HG03196 (cell line): ENCODE measurements at regions not wholly inside any gene's neighbourhood (a gene's known extent, or its start where the extent isn't known, plus 50 kb on each side); places are given as distances from the start of the nearest gene placed in this dataset.

ENCODE experiments used
- ATAC-seq: cut with Tn5 transposase; IDR thresholded peaks from one replicate; pipeline ENCODE4 v1.9.1; 2021; ENCODE audit not compliant: unreplicated experiment

- ATAC-seq, result no peak
Measured at GRCh38 chr11:92644595-92645445, 324.6 kb upstream of the MTNR1B start.

GRCh38 chr11:92651159-92651558 is 318.3 kb upstream of the MTNR1B start:
- ATAC-seq, result no peak

GRCh38 chr11:92653454-92653853 is 316.0 kb upstream of the MTNR1B start:
- no peak for ATAC-seq

DNA sequence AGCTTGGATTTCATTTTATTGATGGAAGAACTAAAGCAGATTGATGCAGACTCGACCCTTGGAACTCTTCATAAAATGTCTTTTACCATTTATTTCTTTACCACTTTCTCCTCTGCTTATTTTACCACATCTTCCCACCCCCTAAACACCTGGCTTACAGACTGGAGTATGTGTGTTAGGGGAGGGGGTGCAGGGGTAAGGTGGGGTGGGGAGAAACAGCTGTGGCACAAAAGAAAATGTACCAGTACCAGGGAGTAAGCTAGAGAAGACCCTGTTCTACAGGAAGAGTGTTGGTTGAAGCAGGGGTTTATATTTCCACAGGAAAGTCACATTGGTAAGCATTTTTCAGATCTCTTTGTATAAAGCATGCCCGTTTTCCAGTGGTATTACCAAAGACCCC is 312.7 kb upstream of the MTNR1B start:
- no peak for ATAC-seq

GRCh38 chr11:92657226-92657625 is 312.2 kb upstream of the MTNR1B start:
- no peak for ATAC-seq

DNA sequence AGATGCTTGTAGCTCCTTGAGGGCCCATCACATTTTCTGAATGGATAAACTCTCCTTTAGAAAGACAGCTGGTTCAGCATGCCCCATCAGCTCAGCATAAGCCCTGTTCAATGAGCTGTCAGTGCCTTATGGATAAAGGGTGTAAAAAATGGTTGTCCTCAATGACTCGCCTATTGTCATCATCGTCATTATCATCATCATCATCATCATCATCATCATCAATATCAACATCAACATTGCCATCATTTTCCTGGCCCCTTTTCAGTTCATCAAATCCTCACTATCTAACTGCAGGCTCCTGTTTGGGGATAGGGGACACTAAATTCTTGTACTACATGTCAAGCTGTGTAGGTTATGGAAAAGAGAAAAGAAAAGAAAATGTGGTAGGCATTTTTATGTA is 310.7 kb upstream of the MTNR1B start:
- ATAC-seq, result no peak

- ATAC-seq, result no peak
Measured at GRCh38 chr11:92659793-92660192, 309.7 kb upstream of the MTNR1B start.

DNA sequence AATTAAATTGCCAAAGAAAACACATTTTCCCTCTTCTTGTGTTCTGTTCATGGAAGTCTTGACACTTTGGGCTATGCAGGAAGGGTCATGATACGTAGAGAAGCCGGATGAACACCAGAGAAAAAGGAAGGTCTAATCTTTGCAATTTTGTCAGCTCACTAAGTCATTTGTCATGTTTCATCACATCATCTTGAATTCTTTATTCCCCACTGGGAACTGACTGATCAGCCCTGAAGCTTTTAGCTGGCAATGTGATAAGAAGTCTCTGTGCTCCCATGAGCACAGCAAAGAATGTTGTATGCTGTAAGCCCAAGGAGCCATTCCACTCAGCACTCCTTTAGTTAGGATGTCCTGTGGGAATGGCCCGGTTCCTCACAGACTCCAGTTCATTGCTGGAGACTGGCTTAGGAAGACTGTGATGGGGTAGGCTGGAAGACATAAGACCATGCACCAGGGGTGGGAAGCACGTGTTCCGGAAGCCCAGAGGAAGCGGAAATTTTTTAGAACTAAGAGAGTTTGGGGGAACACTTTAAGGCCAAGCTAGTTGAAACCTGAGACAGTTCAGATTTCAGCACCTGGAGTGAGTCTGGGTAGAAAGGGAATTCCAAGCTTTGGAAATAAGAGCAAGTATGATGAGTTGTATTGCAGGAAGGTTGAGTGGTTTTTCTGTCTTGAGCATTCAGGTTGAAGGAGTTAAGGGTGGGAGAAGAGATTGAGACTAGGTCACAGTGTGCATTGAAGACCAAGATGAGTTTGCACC is 306.7 kb upstream of the MTNR1B start:
- no peak for ATAC-seq

GRCh38 chr11:92663539-92663938 is 305.9 kb upstream of the MTNR1B start:
- no peak for ATAC-seq

- ATAC-seq, result no peak
Measured at GRCh38 chr11:92667486-92668152, 301.8 kb upstream of the MTNR1B start.

DNA sequence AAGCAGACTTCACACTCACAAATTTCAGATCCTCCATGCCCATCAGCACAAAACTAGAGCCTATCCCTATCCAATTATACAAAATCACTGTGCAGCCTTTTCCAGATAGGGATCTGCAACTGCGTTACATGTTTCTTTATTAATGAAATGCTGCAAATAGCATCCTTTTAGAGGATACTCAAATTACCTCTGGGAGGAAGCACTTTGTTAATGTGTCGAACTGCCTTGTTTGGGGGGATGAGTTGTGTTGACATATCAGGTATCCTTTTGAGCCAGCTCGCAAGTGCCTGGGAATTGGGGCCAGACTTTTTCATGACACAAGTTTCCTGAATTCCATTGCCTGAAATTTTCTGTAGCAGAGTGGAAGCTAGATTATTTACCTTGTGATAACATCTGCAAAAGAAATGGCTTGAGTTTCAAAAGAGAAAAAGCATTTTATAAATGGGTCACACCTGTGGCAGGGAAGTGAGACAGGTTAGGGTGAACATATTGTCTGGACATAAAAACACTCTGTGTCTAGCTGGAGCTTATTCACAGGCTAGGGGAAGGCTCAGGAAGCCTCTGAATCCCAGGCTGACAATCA is 299.1 kb upstream of the MTNR1B start:
- ATAC-seq, result no peak

GRCh38 chr11:92671081-92671480 is 298.4 kb upstream of the MTNR1B start:
- ATAC-seq, result no peak

DNA sequence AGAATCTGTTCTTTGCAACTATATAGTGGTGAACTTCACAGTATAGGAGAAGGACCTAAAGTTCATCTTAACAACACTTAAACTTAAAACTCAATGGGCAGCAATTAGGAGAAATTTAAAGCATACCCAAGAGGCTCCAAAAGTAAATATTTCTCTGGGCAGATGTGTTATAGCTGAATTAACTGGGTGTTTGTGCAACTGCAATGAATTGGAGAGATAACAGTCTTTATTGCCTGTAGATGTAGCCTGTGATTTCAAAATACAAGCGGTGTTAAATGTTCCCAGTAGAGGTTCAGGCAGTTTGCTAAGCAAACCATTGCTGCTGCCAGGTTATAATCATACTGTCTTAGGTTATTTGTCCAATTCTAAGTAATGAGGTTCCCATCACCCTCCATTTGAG is 294.1 kb upstream of the MTNR1B start:
- no peak for ATAC-seq

DNA sequence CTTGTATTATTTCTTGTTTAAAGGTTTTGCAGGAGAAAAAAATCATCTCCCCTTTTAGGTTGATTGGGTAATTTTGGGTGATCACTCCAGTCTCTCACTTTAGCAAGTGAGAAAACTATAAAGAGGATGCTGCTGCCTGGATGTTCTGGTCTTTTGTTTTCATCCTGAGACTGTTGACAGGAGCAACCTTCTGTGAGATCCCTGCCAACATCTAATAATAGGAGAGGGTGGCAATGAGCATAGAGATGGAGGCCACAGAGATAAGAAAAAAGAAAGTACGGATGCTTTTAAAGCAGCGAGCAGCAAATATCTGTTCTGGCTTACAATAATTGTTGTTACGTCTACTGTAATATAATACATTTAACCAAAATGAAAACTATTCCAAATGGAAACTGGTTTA is 293.6 kb upstream of the MTNR1B start:
- no peak for ATAC-seq

DNA sequence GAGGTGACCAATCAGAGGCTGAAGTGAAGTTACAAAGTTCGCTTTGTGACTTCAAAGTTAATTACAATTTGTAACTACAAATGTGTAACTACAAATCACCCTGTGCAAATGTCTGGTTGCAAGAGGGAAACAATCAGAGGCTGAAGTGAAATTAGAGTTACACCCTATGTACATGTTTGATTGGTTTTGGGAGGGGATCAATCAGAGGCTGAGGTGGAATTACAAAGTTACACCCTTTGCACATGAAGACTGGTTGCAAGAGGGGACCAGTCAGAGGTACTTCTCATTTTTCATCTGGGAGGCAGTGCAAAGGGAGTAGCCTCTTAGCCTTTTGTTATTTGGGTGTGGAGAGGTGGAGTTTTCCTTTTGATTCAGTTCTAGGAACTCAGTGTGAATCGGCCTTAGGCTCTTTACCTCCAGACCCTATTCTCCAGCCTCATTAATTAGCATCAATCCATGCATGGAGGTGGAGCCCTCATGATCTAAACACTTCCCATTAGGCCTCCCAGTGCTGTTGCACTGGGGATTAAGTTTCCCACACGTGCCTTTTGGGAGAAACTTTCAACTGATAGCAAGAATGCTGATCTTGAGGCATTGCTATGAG is 291.3 kb upstream of the MTNR1B start:
- ATAC-seq, result no peak

GRCh38 chr11:92681586-92681985 is 287.9 kb upstream of the MTNR1B start:
- ATAC-seq, result no peak

GRCh38 chr11:92682136-92682535 is 287.3 kb upstream of the MTNR1B start:
- ATAC-seq, result no peak

GRCh38 chr11:92682952-92683351 is 286.5 kb upstream of the MTNR1B start:
- ATAC-seq, result no peak

GRCh38 chr11:92685049-92685448 is 284.4 kb upstream of the MTNR1B start:
- ATAC-seq, result no peak

DNA sequence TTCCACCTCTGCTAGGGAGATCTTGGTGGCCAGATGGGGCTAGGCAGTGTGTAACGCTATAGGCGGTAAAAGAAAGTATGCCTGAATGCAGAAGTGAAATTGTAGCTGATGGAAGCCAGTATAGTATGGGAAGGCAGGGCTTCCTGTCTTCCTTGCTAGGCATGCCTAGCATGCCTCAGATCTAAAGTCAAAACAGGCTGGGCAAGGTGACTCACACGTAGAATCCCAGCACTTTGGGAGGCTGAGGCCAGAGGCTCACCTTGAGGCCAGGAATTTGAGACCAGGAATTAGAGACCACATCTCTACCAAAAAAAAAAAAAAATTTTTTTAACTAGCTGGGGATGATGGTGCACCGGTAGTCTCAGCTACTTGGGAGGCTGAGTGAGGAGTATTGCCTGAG is 281.7 kb upstream of the MTNR1B start:
- ATAC-seq, result no peak

DNA sequence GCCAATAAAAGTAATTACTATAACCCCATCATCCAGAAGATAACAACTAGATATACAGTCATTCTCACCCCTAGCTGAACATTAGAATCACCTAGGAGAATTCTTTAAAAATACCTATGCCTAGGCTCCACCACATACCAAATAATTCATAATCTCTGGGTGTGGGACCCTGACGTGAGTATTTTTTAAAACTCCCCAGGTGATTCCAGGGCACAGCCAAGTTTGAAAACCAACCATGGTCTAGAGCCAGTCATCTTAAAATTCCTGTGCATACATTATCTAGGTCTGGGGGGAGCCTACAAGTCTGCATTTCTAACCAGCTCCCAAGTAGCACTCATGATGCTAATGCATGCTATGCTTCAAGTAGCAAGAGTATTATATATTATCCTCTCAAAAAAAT is 281.0 kb upstream of the MTNR1B start:
- ATAC-seq, result no peak
